C4-2B (cell line): ENCODE measurements at regions not wholly inside any gene's neighbourhood (a gene's known extent, or its start where the extent isn't known, plus 50 kb on each side); places are given as distances from the start of the nearest gene placed in this dataset.
A peak's percentile ranks its signal among the peaks of the same experiment; 100 is the strongest.
"Not testable (repeated sequence)": the region's sequence is repeated elsewhere in the genome, so short reads cannot be mapped to it uniquely, and the experiment has no call there.

Source experiments
- ZFX ChIP-seq: fragments of 450-650 bp; IDR thresholded peaks from 2 replicates; pipeline ENCODE4 v1.6.1; 2017
- TF ChIP-seq, protein P1 (sequence below): fragments of 450-650 bp; conservative IDR thresholded peaks from 2 replicates; pipeline ENCODE4 v1.5.1; 2017; ENCODE audit warnings: mild to moderate bottlenecking

DNA sequence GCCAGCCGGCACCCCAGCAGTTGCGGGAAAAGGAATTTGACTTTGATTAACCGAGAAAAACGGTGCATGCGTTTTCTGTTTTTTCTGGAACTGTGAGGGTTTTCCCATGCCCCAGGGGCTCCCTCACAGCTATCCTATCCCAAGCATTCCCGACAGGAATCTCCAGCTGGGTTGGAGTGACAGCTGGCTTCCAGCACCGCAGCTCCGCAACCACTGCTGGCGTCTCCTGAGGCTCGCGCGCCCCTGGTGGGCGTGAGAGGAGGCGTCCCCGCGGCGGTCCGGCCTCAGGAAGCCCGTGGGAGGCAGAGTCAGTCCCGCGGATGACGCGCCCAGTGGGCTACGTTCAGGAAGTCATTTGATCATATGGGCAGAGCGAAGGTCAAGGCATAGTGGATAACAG lies 623.2 kb downstream of the SPATA31A6 start:
- TF ChIP-seq, protein P1, sequence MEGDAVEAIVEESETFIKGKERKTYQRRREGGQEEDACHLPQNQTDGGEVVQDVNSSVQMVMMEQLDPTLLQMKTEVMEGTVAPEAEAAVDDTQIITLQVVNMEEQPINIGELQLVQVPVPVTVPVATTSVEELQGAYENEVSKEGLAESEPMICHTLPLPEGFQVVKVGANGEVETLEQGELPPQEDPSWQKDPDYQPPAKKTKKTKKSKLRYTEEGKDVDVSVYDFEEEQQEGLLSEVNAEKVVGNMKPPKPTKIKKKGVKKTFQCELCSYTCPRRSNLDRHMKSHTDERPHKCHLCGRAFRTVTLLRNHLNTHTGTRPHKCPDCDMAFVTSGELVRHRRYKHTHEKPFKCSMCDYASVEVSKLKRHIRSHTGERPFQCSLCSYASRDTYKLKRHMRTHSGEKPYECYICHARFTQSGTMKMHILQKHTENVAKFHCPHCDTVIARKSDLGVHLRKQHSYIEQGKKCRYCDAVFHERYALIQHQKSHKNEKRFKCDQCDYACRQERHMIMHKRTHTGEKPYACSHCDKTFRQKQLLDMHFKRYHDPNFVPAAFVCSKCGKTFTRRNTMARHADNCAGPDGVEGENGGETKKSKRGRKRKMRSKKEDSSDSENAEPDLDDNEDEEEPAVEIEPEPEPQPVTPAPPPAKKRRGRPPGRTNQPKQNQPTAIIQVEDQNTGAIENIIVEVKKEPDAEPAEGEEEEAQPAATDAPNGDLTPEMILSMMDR: peak; percentile 39
- not testable (repeated sequence) for TF ChIP-seq ZFX
